Colonic mucosa (tissue), 4 donors: ENCODE measurements at regions not wholly inside any gene's neighbourhood (a gene's known extent, or its start where the extent isn't known, plus 50 kb on each side); places are given as distances from the start of the nearest gene placed in this dataset.

Experiments
- DNase-seq: peaks from one replicate; pipeline ENCODE4 v3.0.0-alpha.2; 2020
- H3K27ac ChIP-seq: fragments of 200-600 bp; one replicate; pipeline ENCODE4 v1.8.0; 2021
- H3K27me3 ChIP-seq: fragments of 200-600 bp; one replicate; pipeline ENCODE4 v1.8.0; 2021
- H3K36me3 ChIP-seq: fragments of 200-600 bp; one replicate; pipeline ENCODE4 v1.8.0; 2021
- H3K4me1 ChIP-seq: fragments of 200-600 bp; one replicate; pipeline ENCODE4 v1.8.0; 2021; ENCODE audit warnings: mild to moderate bottlenecking
- H3K4me3 ChIP-seq: fragments of 200-600 bp; one replicate; pipeline ENCODE4 v1.8.0; 2021
- H3K9ac ChIP-seq, 2 donors: one replicate each; pipeline ENCODE4 v1.7.0; 2013; ENCODE audit warnings: control low read depth in 2 of 2, low read depth in 2 of 2, low read length in 2 of 2
- H3K9me3 ChIP-seq: fragments of 200-600 bp; one replicate; pipeline ENCODE4 v1.8.0; 2021
- intact Hi-C: fragments of 100-400 bp; cut with DNase I; formaldehyde crosslinking; loops from one replicate; pipeline ENCODE4 v1.14.1; 2022
- TF ChIP-seq, protein P1 (sequence below): fragments of 200-600 bp; IDR thresholded peaks from one replicate; pipeline ENCODE4 v1.8.0; 2022; ENCODE audit warnings: antibody characterized with exemption, mild to moderate bottlenecking
- donor health status: healthy.
- donor health status: DM: no; HTN: no; CAD: no.
- donor health status: DM: no; HTN: no; CAD: no.

DNA sequence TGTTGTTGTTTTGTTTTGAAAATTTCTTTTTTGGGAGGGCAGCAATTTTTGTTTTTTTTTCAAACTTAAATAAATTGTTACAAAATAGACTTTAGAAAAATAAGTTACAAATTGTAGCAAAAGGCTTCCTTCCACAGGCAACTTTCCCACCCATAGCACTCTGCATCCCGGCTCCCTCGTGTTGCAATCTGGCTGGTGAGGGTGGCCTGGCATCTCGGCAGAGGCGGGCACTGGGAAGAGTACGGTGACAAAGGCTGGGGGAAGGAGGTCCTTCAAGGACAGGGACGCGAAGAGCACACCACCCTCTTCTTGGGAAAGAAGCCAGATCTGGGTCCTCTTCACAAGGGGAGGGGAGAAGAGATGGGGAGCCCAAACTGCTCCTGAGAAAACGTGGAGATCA, 379.7 kb downstream of the OLFM4 start:
- Histone ChIP-seq H3K36me3 (no peaks in the 10 kb centered on the region), H3K27me3 (no peaks in the 10 kb centered on the region), H3K9me3 (no peaks in the 10 kb centered on the region), H3K4me1 (no peaks in the 10 kb centered on the region), H3K9ac (no peak overlapping the region), H3K27ac (no peak overlapping the region), H3K4me3 (no peak overlapping the region)
- intact Hi-C loops: no loop called here
- TF ChIP-seq, protein P1, sequence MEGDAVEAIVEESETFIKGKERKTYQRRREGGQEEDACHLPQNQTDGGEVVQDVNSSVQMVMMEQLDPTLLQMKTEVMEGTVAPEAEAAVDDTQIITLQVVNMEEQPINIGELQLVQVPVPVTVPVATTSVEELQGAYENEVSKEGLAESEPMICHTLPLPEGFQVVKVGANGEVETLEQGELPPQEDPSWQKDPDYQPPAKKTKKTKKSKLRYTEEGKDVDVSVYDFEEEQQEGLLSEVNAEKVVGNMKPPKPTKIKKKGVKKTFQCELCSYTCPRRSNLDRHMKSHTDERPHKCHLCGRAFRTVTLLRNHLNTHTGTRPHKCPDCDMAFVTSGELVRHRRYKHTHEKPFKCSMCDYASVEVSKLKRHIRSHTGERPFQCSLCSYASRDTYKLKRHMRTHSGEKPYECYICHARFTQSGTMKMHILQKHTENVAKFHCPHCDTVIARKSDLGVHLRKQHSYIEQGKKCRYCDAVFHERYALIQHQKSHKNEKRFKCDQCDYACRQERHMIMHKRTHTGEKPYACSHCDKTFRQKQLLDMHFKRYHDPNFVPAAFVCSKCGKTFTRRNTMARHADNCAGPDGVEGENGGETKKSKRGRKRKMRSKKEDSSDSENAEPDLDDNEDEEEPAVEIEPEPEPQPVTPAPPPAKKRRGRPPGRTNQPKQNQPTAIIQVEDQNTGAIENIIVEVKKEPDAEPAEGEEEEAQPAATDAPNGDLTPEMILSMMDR: no peak
- DNase-seq: no peak

DNA sequence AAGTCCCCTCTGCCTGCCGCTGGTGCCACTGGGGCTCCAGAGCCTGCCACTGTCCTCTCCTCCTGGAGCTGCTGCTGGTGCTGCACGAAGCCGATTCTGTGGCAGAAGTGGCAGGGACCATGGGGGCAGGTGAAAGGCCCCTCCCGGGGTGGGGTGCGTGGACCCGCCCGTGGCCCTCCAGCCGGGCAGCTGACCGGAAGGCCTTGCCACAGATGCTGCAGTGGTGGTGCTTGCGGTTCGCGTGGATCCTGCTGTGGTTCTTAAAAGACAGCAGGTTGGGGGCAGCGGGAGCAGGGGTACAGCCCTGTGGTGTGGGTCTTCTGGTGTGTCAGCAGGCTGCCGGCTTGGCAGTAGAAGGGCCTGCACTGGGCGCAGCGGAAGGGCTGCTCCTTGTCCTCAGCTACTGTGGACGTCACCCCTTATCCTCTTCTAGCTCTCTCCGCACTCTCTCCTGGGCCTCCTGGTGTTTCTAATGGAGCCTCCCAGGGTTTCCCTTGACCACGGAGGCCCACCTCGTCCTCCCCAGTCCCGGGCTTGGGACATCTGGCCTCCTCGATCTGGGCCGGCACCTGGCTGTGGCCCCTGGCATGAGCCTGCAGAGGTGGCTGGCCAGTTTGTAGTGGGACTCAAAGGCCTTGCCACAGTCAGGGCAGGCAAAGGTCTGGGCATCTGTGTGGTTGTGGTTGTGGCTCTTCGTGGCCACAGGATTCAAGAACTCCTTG, 380.4 kb downstream of the OLFM4 start:
- Histone ChIP-seq H3K27me3 (no peaks in the 10 kb centered on the region), H3K9me3 (no peaks in the 10 kb centered on the region), H3K9ac (no peak overlapping the region), H3K4me1 (no peaks in the 10 kb centered on the region), H3K27ac (no peak overlapping the region), H3K4me3 (no peak overlapping the region), H3K36me3 (no peaks in the 10 kb centered on the region)
- intact Hi-C loops: no loop called here
- DNase-seq: no peak
- TF ChIP-seq, protein P1: no peak

DNA sequence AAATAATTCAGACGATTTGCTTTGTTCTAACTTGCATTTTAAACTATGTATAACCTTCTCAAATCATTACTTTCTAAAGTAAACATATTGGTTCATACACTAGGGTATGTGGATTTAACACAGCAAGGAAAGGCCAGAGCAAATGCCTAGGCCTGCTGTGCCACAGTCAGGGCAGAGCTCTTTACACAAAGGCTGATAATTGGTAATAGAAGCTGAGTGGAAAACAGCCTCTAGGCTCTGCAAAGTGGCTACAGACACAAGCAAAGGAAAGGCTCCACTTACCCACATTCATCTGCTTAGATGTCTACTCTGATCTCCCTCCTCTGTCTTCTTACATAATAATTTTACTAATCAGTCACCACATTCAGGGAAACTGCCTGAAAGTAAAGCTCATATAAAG, 382.9 kb downstream of the OLFM4 start:
- Histone ChIP-seq H3K36me3 (no peaks in the 10 kb centered on the region), H3K4me1 (no peaks in the 10 kb centered on the region), H3K9me3 (no peaks in the 10 kb centered on the region), H3K9ac (no peak overlapping the region), H3K4me3 (no peak overlapping the region), H3K27me3 (no peaks in the 10 kb centered on the region), H3K27ac (no peak overlapping the region)
- TF ChIP-seq, protein P1: no peak
- no peak for DNase-seq
- intact Hi-C loops: no loop called here

DNA sequence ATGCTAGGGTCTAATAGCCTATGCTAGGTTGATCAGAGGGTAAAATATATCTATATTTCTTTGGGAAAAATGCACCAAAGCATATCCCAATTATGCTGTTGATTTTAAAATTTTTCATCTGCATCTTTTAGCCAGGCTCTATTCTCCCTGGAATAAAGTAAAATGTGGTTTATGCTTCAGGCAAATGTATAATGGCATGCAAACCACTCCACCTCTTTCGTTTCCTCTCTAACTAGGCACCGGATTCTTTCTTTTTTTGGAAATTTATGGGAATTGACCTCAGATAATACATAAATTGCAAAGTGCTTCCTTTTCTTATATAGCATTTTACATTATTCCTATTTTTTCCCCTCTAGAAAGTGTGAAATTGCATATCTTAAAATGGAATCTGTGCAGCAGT, 386.5 kb downstream of the OLFM4 start:
- TF ChIP-seq, protein P1: no peak
- intact Hi-C loops: no loop called here

DNA sequence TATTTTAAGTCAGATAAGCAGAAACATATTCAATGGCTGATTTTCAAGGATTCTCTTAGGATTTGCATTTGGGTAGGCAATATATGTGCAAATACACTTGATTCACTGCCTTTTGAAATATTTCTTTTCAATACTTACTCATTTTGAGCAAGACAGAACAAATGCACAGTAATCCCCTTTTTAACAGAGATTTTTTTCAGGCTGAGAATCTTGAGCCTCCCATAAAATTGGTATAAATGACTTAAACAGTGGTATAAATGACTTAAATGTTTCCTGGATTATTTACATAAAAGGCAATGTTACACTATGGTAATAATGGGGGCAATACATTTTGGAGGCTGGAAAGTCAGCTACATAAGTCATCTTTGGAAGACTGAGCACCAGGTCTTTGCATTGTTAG, 389.0 kb downstream of the OLFM4 start:
- DNase-seq: no peak
- Histone ChIP-seq H3K36me3 (no peaks in the 10 kb centered on the region), H3K9ac (no peak overlapping the region), H3K4me1 (no peaks in the 10 kb centered on the region), H3K9me3 (no peaks in the 10 kb centered on the region), H3K27ac (no peak overlapping the region), H3K4me3 (no peak overlapping the region), H3K27me3 (no peaks in the 10 kb centered on the region)
- intact Hi-C loops: no loop called here
- TF ChIP-seq, protein P1: no peak

More for the DNA sequence above, 386.5 kb downstream of the OLFM4 start:
- H3K4me3 ChIP-seq: no peak overlapping the region
- H3K36me3 ChIP-seq: no peaks in the 10 kb centered on the region
- DNase-seq: no peak
- no peaks in the 10 kb centered on the region for H3K9me3 ChIP-seq
- H3K4me1 ChIP-seq: no peaks in the 10 kb centered on the region
- H3K27ac ChIP-seq: no peak overlapping the region
- H3K9ac ChIP-seq: no peak overlapping the region
- no peaks in the 10 kb centered on the region for H3K27me3 ChIP-seq
